Erythroblast (primary cell): ENCODE measurements at regions not wholly inside any gene's neighbourhood (a gene's known extent, or its start where the extent isn't known, plus 50 kb on each side); places are given as distances from the start of the nearest gene placed in this dataset.

Source experiments
- GATA1 ChIP-seq: IDR thresholded peaks from 2 replicates; pipeline ENCODE4 v1.6.1; 2011; ENCODE audit warnings: low read depth, mild to moderate bottlenecking, control low read depth, low read length, moderate library complexity
- POLR2A ChIP-seq: IDR thresholded peaks from 2 replicates; pipeline ENCODE4 v1.6.1; 2011; ENCODE audit warnings: mild to moderate bottlenecking, low read length

GRCh38 chr3:71875461-71875947 is 90.6 kb upstream of the PROK2 start:
- TF ChIP-seq POLR2A (no peak), GATA1 (no peak)
